ENCODE measurements at regions not wholly inside any gene's neighbourhood (a gene's known extent, or its start where the extent isn't known, plus 50 kb on each side); places are given as distances from the start of the nearest gene placed in this dataset.

DNA sequence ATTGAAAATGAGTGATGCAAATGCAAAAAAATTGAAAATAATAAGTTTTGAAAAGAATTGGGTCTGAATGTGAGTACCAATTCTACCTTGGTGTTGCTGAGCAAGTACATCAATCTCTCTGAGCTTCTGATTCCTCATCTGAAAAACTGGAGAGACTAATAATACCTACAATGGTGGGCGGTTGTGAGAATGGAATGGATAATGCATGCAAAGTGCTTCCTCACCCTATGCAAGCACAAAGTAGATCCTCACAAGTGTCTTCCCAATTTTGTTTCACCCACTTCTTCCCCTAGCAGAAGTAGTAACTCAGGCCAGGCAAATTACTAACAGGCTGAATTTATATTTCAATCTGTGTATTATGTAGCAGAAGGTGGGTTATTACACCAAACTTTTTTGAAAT lies 191.7 kb upstream of the PIK3C3 start:
- TF ChIP-seq, protein P1, sequence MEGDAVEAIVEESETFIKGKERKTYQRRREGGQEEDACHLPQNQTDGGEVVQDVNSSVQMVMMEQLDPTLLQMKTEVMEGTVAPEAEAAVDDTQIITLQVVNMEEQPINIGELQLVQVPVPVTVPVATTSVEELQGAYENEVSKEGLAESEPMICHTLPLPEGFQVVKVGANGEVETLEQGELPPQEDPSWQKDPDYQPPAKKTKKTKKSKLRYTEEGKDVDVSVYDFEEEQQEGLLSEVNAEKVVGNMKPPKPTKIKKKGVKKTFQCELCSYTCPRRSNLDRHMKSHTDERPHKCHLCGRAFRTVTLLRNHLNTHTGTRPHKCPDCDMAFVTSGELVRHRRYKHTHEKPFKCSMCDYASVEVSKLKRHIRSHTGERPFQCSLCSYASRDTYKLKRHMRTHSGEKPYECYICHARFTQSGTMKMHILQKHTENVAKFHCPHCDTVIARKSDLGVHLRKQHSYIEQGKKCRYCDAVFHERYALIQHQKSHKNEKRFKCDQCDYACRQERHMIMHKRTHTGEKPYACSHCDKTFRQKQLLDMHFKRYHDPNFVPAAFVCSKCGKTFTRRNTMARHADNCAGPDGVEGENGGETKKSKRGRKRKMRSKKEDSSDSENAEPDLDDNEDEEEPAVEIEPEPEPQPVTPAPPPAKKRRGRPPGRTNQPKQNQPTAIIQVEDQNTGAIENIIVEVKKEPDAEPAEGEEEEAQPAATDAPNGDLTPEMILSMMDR (IDR thresholded peaks at IDR 0.05; ENCODE audit: extremely low read depth in 1 of 2, insufficient read depth in 1 of 2, low read depth in 1 of 2, low read length in 2 of 2), result no peak
- no peak for TF ChIP-seq POLR2AphosphoS5 (IDR thresholded peaks at IDR 0.05; ENCODE audit: insufficient read depth, low read depth, low read length)
- no peak for TF ChIP-seq POLR2A (IDR thresholded peaks at IDR 0.05; ENCODE audit: low read depth, low read length)

Measured in endothelial cell of umbilical vein (primary cell).